Muscle layer of colon (tissue), 2 donors: ENCODE measurements at regions not wholly inside any gene's neighbourhood (a gene's known extent, or its start where the extent isn't known, plus 50 kb on each side); places are given as distances from the start of the nearest gene placed in this dataset.

Experiments
- H3K27ac ChIP-seq: one replicate; pipeline ENCODE4 v1.7.0; 2013; ENCODE audit warnings: low read depth, mild to moderate bottlenecking, low read length, moderate library complexity
- H3K27me3 ChIP-seq, 2 donors: one replicate each; pipeline ENCODE4 v1.7.0; 2013; ENCODE audit warnings: low read length in 2 of 2, mild to moderate bottlenecking in 2 of 2; ENCODE audit not compliant: insufficient read depth in 2 of 2, control insufficient read depth in 1 of 2
- H3K36me3 ChIP-seq: one replicate; pipeline ENCODE4 v1.7.0; 2013; ENCODE audit warnings: mild to moderate bottlenecking, low read length; ENCODE audit not compliant: insufficient read depth
- H3K4me1 ChIP-seq: one replicate; pipeline ENCODE4 v1.7.0; 2013; ENCODE audit warnings: mild to moderate bottlenecking, low read length; ENCODE audit not compliant: insufficient read depth
- H3K4me3 ChIP-seq, 2 donors: one replicate each; pipeline ENCODE4 v1.7.0; 2013; ENCODE audit warnings: low read length in 2 of 2, low read depth in 1 of 2, mild to moderate bottlenecking in 1 of 2, moderate library complexity in 1 of 2
- H3K9ac ChIP-seq: one replicate; pipeline ENCODE4 v1.7.0; 2013; ENCODE audit warnings: low read length
- H3K9me3 ChIP-seq: one replicate; pipeline ENCODE4 v1.7.0; 2013; ENCODE audit warnings: mild to moderate bottlenecking, low read length
- donor health status: abdominal sarcoma.
- donor health status: Adenocarcinoma of cecum.

- Histone ChIP-seq H3K9me3 (no peaks in the 10 kb centered on the region), H3K4me3 (no peak overlapping the region), H3K27me3 (no peaks in the 10 kb centered on the region), H3K27ac (no peak overlapping the region), H3K4me1 (no peaks in the 10 kb centered on the region), H3K9ac (no peak overlapping the region), H3K36me3 (no peaks in the 10 kb centered on the region)
These were observed 65.6 kb upstream of the FLRT2 start for GRCh38 chr14:85464135-85464895.

- Histone ChIP-seq H3K36me3 (no peaks in the 10 kb centered on the region), H3K9me3 (no peaks in the 10 kb centered on the region), H3K27me3 (no peaks in the 10 kb centered on the region), H3K4me3 (no peak overlapping the region), H3K27ac (no peak overlapping the region), H3K9ac (no peak overlapping the region), H3K4me1 (no peaks in the 10 kb centered on the region)
These were observed 63.3 kb upstream of the FLRT2 start for GRCh38 chr14:85466678-85467077.

GRCh38 chr14:85468816-85469215 is 61.1 kb upstream of the FLRT2 start:
- no peaks in the 10 kb centered on the region for H3K27me3 ChIP-seq
- no peak overlapping the region for H3K9ac ChIP-seq
- H3K9me3 ChIP-seq = no peaks in the 10 kb centered on the region
- H3K4me3 ChIP-seq = no peak overlapping the region
- no peaks in the 10 kb centered on the region for H3K4me1 ChIP-seq
- no peaks in the 10 kb centered on the region for H3K36me3 ChIP-seq
- no peak overlapping the region for H3K27ac ChIP-seq

- H3K27me3 ChIP-seq = no peaks in the 10 kb centered on the region
- H3K27ac ChIP-seq = no peak overlapping the region
- no peak overlapping the region for H3K4me3 ChIP-seq
- no peaks in the 10 kb centered on the region for H3K4me1 ChIP-seq
- no peak overlapping the region for H3K9ac ChIP-seq
- no peaks in the 10 kb centered on the region for H3K36me3 ChIP-seq
- H3K9me3 ChIP-seq = no peaks in the 10 kb centered on the region
These were observed 58.8 kb upstream of the FLRT2 start for GRCh38 chr14:85471156-85471555.

GRCh38 chr14:85471744-85472143 is 58.2 kb upstream of the FLRT2 start:
- Histone ChIP-seq H3K9ac (no peak overlapping the region), H3K36me3 (no peaks in the 10 kb centered on the region), H3K4me1 (no peaks in the 10 kb centered on the region), H3K4me3 (no peak overlapping the region), H3K27ac (no peak overlapping the region), H3K27me3 (no peaks in the 10 kb centered on the region), H3K9me3 (no peaks in the 10 kb centered on the region)

- H3K27ac ChIP-seq = no peak overlapping the region
- H3K9ac ChIP-seq = no peak overlapping the region
These were observed 55.5 kb upstream of the FLRT2 start for GRCh38 chr14:85474431-85474830.

GRCh38 chr14:85475113-85475512 is 54.8 kb upstream of the FLRT2 start:
- no peaks in the 10 kb centered on the region for H3K9me3 ChIP-seq
- H3K9ac ChIP-seq = no peak overlapping the region
- H3K4me3 ChIP-seq = no peak overlapping the region
- no peaks in the 10 kb centered on the region for H3K4me1 ChIP-seq
- H3K27ac ChIP-seq = no peak overlapping the region
- H3K36me3 ChIP-seq = no peaks in the 10 kb centered on the region
- H3K27me3 ChIP-seq = no peaks in the 10 kb centered on the region

More at GRCh38 chr14:85474431-85474830, 55.5 kb upstream of the FLRT2 start:
- Histone ChIP-seq H3K27me3 (no peaks in the 10 kb centered on the region), H3K4me3 (no peak overlapping the region), H3K4me1 (no peaks in the 10 kb centered on the region), H3K9me3 (no peaks in the 10 kb centered on the region), H3K36me3 (no peaks in the 10 kb centered on the region)

GRCh38 chr14:85479306-85479705 is 50.6 kb upstream of the FLRT2 start:
- Histone ChIP-seq H3K27me3 (no peaks in the 10 kb centered on the region), H3K4me1 (no peaks in the 10 kb centered on the region), H3K9me3 (no peaks in the 10 kb centered on the region), H3K4me3 (no peak overlapping the region), H3K27ac (no peak overlapping the region), H3K9ac (no peak overlapping the region), H3K36me3 (no peaks in the 10 kb centered on the region)

GRCh38 chr14:85479771-85480170 is 50.2 kb upstream of the FLRT2 start:
- Histone ChIP-seq H3K27me3 (no peaks in the 10 kb centered on the region), H3K36me3 (no peaks in the 10 kb centered on the region), H3K4me3 (no peak overlapping the region), H3K27ac (no peak overlapping the region), H3K4me1 (no peaks in the 10 kb centered on the region), H3K9ac (no peak overlapping the region), H3K9me3 (no peaks in the 10 kb centered on the region)
